ENCODE measurements at regions not wholly inside any gene's neighbourhood (a gene's known extent, or its start where the extent isn't known, plus 50 kb on each side); places are given as distances from the start of the nearest gene placed in this dataset.

- TF ChIP-seq CTCF (IDR thresholded peaks at IDR 0.05): no peak
- TF ChIP-seq POLR2A (IDR thresholded peaks at IDR 0.05): no peak
- no peak for TF ChIP-seq POLR2AphosphoS5 (IDR thresholded peaks at IDR 0.05; ENCODE audit: insufficient read depth in 1 of 2, low read depth in 1 of 2)
Observed at GRCh38 chr15:31272558-31273257, 53.9 kb upstream of the KLF13 start.
